ENCODE measurements at regions not wholly inside any gene's neighbourhood (a gene's known extent, or its start where the extent isn't known, plus 50 kb on each side); places are given as distances from the start of the nearest gene placed in this dataset.

DNA sequence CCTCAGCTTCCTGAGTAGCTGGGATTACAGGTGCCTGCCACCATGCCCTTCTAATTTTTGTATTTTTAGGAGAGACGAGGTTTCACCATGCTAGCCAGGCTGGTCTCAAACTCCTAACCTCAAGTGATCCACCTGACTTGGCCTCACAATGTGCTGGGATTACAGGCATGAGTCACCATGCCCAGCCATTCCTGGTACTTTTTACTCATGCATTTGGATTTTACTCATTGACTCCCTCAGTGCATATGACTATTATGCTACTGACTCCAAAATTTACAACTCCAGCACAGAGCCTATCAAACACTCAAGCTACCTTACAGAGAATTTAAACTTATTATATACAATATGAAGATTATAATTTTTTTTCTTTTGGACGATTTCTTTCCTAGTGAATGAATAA, 199.9 kb downstream of the CXXC4 start:
- TF ChIP-seq EZH2 (IDR thresholded peaks at IDR 0.05; ENCODE audit: low read depth, unreplicated experiment): no peak
- TF ChIP-seq, protein P1, sequence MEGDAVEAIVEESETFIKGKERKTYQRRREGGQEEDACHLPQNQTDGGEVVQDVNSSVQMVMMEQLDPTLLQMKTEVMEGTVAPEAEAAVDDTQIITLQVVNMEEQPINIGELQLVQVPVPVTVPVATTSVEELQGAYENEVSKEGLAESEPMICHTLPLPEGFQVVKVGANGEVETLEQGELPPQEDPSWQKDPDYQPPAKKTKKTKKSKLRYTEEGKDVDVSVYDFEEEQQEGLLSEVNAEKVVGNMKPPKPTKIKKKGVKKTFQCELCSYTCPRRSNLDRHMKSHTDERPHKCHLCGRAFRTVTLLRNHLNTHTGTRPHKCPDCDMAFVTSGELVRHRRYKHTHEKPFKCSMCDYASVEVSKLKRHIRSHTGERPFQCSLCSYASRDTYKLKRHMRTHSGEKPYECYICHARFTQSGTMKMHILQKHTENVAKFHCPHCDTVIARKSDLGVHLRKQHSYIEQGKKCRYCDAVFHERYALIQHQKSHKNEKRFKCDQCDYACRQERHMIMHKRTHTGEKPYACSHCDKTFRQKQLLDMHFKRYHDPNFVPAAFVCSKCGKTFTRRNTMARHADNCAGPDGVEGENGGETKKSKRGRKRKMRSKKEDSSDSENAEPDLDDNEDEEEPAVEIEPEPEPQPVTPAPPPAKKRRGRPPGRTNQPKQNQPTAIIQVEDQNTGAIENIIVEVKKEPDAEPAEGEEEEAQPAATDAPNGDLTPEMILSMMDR (conservative IDR thresholded peaks at IDR 0.05; ENCODE audit: low read depth in 2 of 2): no peak
- TF ChIP-seq POLR2AphosphoS5 (IDR thresholded peaks at IDR 0.05; ENCODE audit: low read depth): no peak
- no peak for TF ChIP-seq ZNF114 (CRISPR knock-in tag; IDR thresholded peaks at IDR 0.05)
- TF ChIP-seq EZH2phosphoT487 (IDR thresholded peaks at IDR 0.05; ENCODE audit: unreplicated experiment): no peak
- TF ChIP-seq, protein P2, sequence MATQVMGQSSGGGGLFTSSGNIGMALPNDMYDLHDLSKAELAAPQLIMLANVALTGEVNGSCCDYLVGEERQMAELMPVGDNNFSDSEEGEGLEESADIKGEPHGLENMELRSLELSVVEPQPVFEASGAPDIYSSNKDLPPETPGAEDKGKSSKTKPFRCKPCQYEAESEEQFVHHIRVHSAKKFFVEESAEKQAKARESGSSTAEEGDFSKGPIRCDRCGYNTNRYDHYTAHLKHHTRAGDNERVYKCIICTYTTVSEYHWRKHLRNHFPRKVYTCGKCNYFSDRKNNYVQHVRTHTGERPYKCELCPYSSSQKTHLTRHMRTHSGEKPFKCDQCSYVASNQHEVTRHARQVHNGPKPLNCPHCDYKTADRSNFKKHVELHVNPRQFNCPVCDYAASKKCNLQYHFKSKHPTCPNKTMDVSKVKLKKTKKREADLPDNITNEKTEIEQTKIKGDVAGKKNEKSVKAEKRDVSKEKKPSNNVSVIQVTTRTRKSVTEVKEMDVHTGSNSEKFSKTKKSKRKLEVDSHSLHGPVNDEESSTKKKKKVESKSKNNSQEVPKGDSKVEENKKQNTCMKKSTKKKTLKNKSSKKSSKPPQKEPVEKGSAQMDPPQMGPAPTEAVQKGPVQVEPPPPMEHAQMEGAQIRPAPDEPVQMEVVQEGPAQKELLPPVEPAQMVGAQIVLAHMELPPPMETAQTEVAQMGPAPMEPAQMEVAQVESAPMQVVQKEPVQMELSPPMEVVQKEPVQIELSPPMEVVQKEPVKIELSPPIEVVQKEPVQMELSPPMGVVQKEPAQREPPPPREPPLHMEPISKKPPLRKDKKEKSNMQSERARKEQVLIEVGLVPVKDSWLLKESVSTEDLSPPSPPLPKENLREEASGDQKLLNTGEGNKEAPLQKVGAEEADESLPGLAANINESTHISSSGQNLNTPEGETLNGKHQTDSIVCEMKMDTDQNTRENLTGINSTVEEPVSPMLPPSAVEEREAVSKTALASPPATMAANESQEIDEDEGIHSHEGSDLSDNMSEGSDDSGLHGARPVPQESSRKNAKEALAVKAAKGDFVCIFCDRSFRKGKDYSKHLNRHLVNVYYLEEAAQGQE (IDR thresholded peaks at IDR 0.05; ENCODE audit: unreplicated experiment): no peak
- TF ChIP-seq JUNB (IDR thresholded peaks at IDR 0.05; ENCODE audit: unreplicated experiment): no peak
- no peak for TF ChIP-seq ZNF331 (CRISPR knock-in tag; IDR thresholded peaks at IDR 0.05; ENCODE audit: low read depth)
- no peak for TF ChIP-seq NANOG (IDR thresholded peaks at IDR 0.05; ENCODE audit: borderline replicate concordance)
- TF ChIP-seq, protein P3, sequence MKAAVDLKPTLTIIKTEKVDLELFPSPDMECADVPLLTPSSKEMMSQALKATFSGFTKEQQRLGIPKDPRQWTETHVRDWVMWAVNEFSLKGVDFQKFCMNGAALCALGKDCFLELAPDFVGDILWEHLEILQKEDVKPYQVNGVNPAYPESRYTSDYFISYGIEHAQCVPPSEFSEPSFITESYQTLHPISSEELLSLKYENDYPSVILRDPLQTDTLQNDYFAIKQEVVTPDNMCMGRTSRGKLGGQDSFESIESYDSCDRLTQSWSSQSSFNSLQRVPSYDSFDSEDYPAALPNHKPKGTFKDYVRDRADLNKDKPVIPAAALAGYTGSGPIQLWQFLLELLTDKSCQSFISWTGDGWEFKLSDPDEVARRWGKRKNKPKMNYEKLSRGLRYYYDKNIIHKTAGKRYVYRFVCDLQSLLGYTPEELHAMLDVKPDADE (IDR thresholded peaks at IDR 0.05): no peak
- TF ChIP-seq STAT1 (IDR thresholded peaks at IDR 0.05; ENCODE audit: unreplicated experiment): no peak
- TF ChIP-seq, protein P4, sequence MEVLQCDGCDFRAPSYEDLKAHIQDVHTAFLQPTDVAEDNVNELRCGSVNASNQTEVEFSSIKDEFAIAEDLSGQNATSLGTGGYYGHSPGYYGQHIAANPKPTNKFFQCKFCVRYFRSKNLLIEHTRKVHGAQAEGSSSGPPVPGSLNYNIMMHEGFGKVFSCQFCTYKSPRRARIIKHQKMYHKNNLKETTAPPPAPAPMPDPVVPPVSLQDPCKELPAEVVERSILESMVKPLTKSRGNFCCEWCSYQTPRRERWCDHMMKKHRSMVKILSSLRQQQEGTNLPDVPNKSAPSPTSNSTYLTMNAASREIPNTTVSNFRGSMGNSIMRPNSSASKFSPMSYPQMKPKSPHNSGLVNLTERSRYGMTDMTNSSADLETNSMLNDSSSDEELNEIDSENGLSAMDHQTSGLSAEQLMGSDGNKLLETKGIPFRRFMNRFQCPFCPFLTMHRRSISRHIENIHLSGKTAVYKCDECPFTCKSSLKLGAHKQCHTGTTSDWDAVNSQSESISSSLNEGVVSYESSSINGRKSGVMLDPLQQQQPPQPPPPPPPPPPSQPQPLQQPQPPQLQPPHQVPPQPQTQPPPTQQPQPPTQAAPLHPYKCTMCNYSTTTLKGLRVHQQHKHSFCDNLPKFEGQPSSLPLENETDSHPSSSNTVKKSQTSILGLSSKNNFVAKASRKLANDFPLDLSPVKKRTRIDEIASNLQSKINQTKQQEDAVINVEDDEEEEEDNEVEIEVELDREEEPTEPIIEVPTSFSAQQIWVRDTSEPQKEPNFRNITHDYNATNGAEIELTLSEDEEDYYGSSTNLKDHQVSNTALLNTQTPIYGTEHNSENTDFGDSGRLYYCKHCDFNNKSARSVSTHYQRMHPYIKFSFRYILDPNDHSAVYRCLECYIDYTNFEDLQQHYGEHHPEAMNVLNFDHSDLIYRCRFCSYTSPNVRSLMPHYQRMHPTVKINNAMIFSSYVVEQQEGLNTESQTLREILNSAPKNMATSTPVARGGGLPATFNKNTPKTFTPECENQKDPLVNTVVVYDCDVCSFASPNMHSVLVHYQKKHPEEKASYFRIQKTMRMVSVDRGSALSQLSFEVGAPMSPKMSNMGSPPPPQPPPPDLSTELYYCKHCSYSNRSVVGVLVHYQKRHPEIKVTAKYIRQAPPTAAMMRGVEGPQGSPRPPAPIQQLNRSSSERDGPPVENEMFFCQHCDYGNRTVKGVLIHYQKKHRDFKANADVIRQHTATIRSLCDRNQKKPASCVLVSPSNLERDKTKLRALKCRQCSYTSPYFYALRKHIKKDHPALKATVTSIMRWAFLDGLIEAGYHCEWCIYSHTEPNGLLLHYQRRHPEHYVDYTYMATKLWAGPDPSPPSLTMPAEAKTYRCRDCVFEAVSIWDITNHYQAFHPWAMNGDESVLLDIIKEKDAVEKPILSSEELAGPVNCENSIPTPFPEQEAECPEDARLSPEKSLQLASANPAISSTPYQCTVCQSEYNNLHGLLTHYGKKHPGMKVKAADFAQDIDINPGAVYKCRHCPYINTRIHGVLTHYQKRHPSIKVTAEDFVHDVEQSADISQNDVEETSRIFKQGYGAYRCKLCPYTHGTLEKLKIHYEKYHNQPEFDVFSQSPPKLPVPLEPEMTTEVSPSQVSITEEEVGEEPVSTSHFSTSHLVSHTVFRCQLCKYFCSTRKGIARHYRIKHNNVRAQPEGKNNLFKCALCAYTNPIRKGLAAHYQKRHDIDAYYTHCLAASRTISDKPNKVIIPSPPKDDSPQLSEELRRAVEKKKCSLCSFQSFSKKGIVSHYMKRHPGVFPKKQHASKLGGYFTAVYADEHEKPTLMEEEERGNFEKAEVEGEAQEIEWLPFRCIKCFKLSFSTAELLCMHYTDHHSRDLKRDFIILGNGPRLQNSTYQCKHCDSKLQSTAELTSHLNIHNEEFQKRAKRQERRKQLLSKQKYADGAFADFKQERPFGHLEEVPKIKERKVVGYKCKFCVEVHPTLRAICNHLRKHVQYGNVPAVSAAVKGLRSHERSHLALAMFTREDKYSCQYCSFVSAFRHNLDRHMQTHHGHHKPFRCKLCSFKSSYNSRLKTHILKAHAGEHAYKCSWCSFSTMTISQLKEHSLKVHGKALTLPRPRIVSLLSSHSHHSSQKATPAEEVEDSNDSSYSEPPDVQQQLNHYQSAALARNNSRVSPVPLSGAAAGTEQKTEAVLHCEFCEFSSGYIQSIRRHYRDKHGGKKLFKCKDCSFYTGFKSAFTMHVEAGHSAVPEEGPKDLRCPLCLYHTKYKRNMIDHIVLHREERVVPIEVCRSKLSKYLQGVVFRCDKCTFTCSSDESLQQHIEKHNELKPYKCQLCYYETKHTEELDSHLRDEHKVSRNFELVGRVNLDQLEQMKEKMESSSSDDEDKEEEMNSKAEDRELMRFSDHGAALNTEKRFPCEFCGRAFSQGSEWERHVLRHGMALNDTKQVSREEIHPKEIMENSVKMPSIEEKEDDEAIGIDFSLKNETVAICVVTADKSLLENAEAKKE (CRISPR knock-in tag; IDR thresholded peaks at IDR 0.05): no peak

All from GM23338 (cell line).